AG20443 (cell line): ENCODE measurements at regions not wholly inside any gene's neighbourhood (a gene's known extent, or its start where the extent isn't known, plus 50 kb on each side); places are given as distances from the start of the nearest gene placed in this dataset.

Experiments
- DNase-seq: peaks from one replicate; pipeline ENCODE4 v3.0.0; 2012; ENCODE audit warnings: low spot score, mixed read lengths

- DNase-seq = no peak
Measured at GRCh38 chr6:95071464-95071863, 505.9 kb upstream of the MANEA start.

- no peak for DNase-seq
Measured at GRCh38 chr6:95078457-95078856, 498.9 kb upstream of the MANEA start.

DNA sequence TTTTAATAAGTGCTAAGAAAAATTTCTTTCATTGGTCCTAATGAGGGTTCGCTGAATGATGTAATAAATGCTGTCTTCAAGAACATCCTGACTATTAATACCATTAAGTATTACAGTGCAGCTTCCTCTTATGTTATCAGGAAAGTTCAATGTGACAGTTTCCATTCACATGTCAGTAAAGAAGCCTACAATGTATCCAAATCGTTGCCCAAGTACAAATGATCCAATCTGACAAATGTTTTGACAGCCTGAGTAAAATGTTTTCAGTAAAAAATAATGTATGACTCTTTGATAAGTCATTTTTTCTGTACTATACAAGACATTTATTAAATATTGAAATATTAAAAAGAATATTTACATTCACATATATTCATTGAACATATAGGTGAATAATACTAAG, 496.1 kb upstream of the MANEA start:
- DNase-seq = no peak

DNA sequence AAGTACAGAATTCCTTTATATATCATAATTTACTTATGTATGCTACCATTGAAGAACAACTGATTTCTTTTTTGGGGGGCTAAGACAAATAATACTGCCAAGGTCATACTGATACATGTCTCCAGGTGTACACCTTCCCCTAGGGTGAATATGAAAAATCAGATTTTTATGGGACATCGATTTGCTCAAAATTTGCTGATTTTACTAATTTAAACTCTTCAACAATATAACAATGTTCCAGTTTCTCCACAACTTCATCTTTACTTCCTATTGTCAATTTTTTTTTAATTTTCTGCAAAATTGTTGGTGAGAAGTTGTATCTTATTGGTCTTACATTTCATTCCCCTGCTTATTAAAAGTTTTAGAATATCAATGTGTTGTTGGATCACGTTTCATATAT, 495.4 kb upstream of the MANEA start:
- no peak for DNase-seq

- DNase-seq = no peak
Measured at GRCh38 chr6:95083506-95083905, 493.8 kb upstream of the MANEA start.

DNA sequence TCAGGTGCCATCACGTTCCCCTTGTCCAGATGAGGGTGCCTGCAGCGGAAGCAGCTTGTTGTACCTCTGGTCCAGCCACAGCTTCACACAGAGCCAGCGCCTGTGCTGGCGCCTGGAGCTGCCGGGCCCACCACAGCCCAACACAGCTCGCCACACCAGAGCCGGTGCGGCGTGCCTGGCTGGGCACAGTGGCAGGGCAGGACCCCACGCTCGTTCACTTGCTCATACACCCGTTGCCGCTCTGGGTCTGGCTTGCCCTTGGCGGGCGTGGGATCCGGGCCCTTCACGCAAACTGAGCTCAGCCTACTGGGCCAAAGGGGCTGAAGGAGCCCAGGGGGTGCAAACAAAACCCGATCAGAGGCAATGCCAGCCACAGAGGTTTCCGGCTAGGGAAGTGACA, 492.5 kb upstream of the MANEA start:
- no peak for DNase-seq

DNA sequence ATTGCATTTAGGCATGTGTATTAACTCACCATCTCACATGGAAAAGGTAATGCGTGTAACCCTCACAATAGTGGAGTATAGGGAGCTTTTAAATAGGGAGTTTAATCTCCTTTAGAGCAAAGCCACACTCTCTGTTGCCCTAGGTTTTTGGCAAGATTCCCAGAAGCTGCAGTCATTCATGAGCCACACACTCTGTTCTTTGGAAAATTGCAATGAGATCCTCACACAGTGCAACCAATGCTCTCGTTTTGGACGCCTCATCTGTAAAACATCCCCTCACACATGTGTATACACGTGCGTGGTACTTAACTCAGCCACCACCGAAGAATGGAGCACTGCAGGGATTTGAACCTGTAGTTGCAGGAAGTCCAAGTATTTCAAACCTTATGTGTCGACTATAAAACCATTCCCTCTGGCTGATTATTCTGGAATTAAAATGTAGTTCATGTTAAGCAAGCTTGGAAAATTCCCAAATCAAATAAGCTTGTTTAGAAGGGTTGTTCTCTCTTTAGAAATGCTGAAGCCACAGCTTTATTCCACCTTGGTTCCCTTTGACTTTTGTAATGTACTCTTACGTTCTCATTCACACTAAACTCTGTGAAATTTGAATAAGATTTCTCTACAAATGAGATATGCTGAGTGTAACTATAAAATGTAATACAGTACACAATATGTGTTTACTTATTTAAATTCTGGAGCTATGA, 489.8 kb upstream of the MANEA start:
- DNase-seq = peak; percentile 12

DNA sequence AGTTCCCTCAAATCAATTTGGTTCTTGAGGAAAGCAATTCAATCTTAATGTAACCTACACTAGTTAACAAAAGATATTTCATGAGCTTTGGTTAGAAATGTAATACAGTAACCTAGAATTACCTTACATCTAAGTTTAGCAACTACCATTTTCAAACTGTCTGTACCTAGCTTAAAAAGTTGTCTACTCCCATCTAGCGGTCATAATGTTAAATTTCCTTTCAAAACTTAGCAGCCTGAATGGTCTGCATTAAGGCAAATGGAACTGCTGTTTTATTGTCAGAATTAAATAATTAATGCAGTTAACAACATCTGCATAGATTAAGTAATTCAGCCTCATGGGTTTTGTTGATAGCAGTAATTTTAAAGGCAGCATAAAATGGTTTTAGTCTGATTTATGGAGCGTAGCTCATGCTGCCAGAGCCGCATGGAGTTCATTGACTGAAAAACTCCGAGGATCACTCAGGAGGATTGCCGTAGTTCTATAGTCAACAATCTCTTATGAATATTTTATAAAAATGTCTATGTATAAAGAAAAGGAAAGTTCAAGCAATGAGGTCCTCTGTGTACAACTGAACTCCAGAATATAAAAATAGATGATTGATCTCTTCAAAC, 485.4 kb upstream of the MANEA start:
- DNase-seq = peak; percentile 24

GRCh38 chr6:95093154-95093553, 484.2 kb upstream of the MANEA start:
- DNase-seq = no peak

DNA sequence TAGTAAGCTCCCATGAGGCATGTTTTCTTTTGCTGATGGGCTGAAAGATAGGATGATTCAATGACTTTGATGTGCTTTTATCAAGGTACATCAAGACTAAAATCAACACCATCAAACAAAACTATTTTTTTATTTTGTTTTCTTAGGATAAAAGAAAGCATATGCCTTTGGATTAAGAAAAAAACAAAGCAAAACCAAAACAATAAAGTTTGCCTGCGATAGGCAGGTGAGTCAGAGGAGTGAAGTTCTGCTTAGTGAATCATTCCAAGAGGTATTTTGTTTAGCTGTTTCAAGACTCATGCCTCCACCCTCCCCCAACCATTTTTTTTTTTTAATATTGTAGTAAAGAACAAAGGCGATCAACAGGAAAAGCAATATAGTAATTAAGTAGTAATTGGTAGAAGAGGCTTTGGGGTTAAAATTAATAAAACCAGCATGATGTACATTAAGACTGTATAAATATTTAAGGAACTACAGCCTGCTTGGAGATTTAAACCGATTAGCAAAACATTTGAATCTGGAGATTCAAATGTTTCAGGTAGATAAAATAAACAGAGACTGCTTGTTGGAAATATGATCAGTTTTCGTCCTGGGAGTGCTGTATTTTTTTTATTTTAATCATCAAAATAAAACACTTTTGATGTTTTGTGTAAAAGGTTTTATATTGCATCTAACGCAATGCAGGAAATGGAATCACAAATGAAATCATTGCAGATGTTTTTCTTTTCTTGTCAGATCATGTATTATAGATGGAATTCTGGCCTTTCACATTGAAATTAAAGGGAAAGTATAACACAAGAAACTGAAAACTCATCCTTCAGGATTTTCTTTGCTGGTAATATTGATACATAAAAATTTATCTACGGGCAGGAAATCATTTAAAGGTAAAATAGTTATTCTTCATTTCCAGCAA, 482.3 kb upstream of the MANEA start:
- DNase-seq = peak; percentile 11

DNA sequence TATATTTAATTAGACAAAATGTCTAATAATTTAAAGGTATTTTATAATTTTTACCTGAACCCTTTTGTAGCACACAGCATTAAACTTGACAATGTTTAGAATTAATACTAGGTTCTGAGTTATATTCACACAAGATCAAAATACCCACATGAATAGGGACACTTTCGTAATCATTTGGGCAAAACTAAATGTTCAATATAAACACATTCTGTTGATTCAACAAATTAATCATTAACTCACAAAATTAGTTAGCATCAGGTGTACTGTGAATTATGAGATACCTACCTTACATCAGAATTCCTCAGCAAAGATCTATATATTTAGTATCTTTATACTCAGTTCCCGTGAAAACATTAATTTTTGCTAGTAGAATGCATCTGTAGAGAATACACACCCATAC, 481.5 kb upstream of the MANEA start:
- no peak for DNase-seq

DNA sequence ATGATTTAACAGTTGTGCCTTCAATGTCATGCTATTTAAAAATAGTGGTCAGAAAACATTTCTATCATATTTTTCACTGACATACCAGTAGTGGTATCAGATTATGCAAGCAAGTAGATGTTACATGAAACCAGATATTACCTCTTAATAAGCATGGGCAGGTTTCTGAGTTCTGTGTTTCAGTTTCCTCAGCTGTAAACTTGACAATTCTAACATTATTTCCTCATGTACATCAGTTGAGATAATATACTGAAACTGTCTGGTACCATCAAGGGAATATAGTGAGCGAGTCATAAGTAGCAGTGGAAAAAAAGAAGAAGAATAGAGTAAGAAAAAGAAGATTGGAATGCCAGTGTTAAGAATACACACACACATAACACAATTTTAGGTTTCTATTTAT, 477.9 kb upstream of the MANEA start:
- DNase-seq = no peak

DNA sequence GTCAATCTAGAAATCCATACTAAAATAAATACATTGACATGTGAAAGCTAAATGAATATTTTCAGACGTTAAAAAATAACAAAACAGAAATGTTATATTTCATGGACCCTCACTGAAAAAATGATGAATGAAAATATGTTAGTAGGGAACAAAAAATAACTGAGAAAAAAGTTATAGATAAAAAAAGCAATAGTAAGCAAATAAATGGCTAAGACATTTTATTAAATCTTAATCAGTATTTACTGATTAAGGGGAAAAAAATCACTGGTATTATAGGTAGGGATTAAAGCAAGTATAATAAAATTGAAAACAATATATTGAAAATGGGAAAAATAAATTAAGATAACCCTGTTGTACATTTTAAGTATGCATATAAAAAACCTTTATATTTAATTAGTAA, 468.1 kb upstream of the MANEA start:
- no peak for DNase-seq

DNA sequence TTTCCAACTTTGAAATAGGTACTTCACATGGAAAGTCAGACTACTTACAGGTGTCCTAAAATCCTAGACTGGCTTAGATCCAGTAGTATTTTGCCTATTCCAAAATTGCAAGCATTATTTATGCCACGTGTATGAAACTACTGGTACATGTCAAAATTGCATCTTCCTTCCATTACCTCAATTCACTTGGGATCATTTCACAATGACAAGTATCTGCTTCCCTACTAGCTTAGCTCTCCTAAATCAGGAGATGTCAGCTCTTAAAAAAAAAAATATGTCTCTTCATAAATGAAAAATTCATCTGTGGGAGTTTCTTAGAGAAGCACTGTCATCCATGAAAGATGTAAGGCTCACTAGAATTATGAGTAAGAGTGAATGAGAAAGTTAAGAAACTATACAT, 466.6 kb upstream of the MANEA start:
- DNase-seq = no peak

DNA sequence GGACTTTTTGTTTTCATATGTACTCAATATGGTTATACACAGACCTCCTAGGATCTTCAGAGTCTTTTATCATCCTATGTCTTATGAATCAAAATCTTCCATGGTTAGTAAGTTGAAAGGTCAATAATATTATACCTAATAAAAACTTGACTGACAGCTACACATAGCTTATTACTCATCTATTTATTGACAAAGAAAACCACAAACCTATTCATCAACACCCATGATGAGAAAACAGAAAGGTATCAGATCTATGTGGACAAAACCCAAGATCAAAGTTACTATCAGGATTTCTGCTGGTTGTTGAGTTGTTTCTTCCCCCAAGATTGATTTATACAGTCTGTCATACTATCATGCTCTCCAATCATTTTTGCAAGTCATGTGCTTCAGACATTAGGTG, 460.1 kb upstream of the MANEA start:
- DNase-seq = no peak

GRCh38 chr6:95119927-95120326, 457.4 kb upstream of the MANEA start:
- DNase-seq = no peak

GRCh38 chr6:95120984-95121383, 456.4 kb upstream of the MANEA start:
- DNase-seq = no peak

DNA sequence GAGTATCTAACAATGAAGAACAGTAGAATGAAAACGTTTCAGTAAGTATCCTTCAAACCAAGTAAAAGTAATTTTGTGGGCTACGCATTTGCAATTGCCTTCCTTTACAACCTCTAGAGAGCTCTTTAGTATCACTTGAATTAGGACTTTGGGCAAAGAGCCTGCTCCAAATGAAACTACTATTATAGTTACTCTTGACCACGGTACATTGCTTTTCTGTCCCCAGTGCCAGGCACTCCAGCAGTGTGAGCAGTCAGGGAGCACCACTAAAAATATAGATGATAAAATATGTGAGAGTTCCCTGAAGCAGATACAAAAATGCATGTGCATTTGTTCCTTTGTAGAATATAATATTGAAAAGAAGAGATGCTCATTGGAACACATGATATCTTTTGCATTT, 450.1 kb upstream of the MANEA start:
- no peak for DNase-seq

GRCh38 chr6:95128439-95128838, 448.9 kb upstream of the MANEA start:
- no peak for DNase-seq

DNA sequence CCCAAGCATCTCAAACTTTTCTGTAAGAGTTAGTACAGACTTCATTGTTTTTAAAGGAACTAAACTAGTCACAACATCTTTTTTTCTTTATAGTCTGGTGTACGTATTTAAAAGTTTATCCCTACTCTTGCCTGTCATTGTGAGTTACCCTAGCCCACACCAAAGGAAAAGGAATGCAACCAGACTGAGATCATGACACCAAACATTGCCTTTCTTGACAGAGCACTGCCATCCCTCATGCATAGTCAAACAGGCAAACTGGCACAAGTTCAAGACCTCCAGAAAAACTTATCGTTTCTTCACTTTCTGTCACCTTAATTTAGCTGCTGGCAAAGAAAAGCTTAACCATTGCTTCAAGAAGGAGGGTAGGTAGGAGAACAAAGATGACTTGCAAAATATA, 448.4 kb upstream of the MANEA start:
- DNase-seq = no peak

DNA sequence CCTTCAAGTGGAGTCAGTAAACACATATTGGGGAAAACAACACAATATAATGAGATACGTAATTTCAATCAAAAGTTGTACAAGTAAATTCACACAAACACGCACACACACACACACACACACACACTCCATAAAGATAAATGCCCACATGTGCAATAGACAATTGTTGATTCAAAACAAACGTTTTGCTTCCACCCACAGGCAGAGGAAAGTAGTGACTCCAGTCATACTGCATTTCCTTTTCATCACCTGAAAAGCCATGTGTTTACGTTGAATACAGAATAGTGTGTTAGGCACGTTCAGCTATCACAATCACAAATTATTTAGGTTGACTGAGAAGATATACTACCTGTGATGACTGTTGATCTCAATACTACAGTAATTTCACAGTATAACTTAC, 443.8 kb upstream of the MANEA start:
- DNase-seq = no peak

DNA sequence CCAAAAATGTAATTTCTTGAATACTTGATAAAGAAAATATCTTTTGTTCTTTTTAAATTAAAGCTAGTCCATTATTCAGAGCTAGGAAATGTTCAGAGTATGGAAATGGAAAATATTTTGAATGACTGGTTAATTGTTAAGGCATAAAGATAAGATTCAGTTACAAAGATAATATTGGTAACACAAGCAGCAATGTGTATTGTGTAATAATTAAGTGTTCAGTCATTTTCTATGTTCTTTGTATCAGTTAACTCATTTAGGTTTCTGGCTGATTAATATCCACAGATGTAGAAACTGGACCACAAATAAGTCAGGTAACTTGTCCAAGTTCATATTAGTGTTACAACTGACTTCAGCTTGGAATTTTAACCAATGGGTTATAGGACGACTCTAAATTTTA, 442.2 kb upstream of the MANEA start:
- DNase-seq = no peak

DNA sequence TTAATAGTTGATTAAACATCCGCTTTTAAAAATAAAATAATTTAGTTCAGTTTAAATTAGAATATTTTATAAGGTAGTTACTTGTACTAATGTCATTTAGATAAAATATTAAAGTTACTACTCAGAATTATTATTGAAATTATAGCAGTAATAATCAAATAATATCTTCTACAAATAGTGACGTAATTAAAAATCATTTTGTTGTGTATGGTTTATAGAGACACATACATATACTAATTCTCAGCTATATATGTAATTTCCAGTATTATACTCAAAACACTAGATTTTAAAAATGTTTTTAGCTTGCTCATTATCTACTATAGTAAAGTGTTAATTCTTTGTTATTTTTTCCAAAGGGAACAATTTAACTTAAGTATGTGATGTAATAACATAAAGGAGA, 435.2 kb upstream of the MANEA start:
- no peak for DNase-seq
